HCT116 (cell line): ENCODE measurements at regions not wholly inside any gene's neighbourhood (a gene's known extent, or its start where the extent isn't known, plus 50 kb on each side); places are given as distances from the start of the nearest gene placed in this dataset.
"Not testable (repeated sequence)": the region's sequence is repeated elsewhere in the genome, so short reads cannot be mapped to it uniquely, and the experiment has no call there.

Experiments used
- ATAC-seq: fragments of 200-7000 bp; cut with Tn5 transposase; 2 replicates; pipeline ENCODE4 v1.9.1; 2020; ENCODE audit warnings: mild to moderate bottlenecking, moderate library complexity
- BruUV-seq: library from RNA; stranded (reverse); fragments of 400-500 nt; replicated peaks from 2 replicates; lab custom pipeline; 2021; lab: Mats Ljungman, UMichigan
- CTCF ChIA-PET: fragments of 300-600 bp; sonication (Branson Sonifier 250); formaldehyde crosslinking; loops from one replicate; lab custom pipeline; 2021; ENCODE audit warnings: antibody characterized with exemption; lab: Charles Lee
- POLR2A ChIA-PET: fragments of 300-600, 350-600 bp; sonication (Branson Sonifier 250); formaldehyde crosslinking; loops from one replicate; lab custom pipeline; 2021; ENCODE audit warnings: antibody characterized with exemption; lab: Charles Lee
- RAD21 ChIA-PET, 2 experiments: fragments of 300-600 bp; sonication (Branson Sonifier 250); formaldehyde crosslinking; loops; one replicate each; lab custom pipeline; 2023; ENCODE audit warnings: low total read pairs in 2 of 2; ENCODE audit not compliant: uncharacterized antibody in 2 of 2, unreplicated experiment in 2 of 2, low non-redundant PET in 1 of 2; lab: Charles Lee
- DNase-seq: peaks from one replicate; pipeline ENCODE4 v3.0.0-alpha.2; 2010; ENCODE audit warnings: low read depth, low spot score
- H2AFZ ChIP-seq: fragments of 200-600 bp; shearing (Covaris generic), sonication (generic); 2 replicates; pipeline ENCODE4 v1.6.1; 2017; ENCODE audit warnings: low read depth, mixed run types, mixed read lengths, antibody characterized with exemption, low read length; ENCODE audit not compliant: poor library complexity, severe bottlenecking
- H3K27ac ChIP-seq: 2 replicates; pipeline ENCODE4 v1.5.1; 2012; ENCODE audit warnings: low read depth, low read length
- H3K27me3 ChIP-seq: fragments of 200-600 bp; sonication (generic); 2 replicates; pipeline ENCODE4 v1.6.1; 2016; ENCODE audit warnings: mixed run types, low read length, mixed read lengths; ENCODE audit not compliant: insufficient read depth
- H3K36me3 ChIP-seq, 2 experiments: fragments of 200-500 bp in 1 of 2; fragments of 200-600 bp in 1 of 2; sonication (Bioruptor generic) in 1 of 2; sonication (generic) in 1 of 2; 2 replicates each; pipeline versions ENCODE4 v1.5.1 to v1.6.1; 2014 to 2016; ENCODE audit warnings: low read length in 2 of 2, inconsistent platforms in 1 of 2, mixed read lengths in 1 of 2, mixed run types in 1 of 2; ENCODE audit not compliant: insufficient read depth in 2 of 2, control insufficient read depth in 1 of 2
- H3K4me1 ChIP-seq, 2 experiments: fragments of 200-600 bp in 1 of 2; sonication (generic) in 1 of 2; 2 replicates each; pipeline versions ENCODE4 v1.5.1 to v1.6.1; 2012 to 2017; ENCODE audit warnings: low read length in 2 of 2, inconsistent platforms in 1 of 2, mild to moderate bottlenecking in 1 of 2, mixed read lengths in 1 of 2, mixed run types in 1 of 2, moderate library complexity in 1 of 2; ENCODE audit not compliant: insufficient read depth in 2 of 2, control insufficient read depth in 1 of 2
- H3K4me2 ChIP-seq: fragments of 200-600 bp; sonication (generic); 2 replicates; pipeline ENCODE4 v1.6.1; 2017; ENCODE audit warnings: mixed run types, low read length, mixed read lengths
- H3K4me3 ChIP-seq, 2 experiments: fragments of 200-600 bp in 1 of 2; sonication (generic) in 1 of 2; replicated peaks in 1 of 2; 2 replicates each; pipeline ENCODE4 v1.5.1; 2011 to 2016; ENCODE audit warnings: low read length in 2 of 2, control low read depth in 1 of 2, low read depth in 1 of 2, mild to moderate bottlenecking in 1 of 2, mixed read lengths in 1 of 2, mixed run types in 1 of 2
- H3K79me2 ChIP-seq: fragments of 200-600 bp; sonication (generic); 2 replicates; pipeline ENCODE4 v1.6.1; 2017; ENCODE audit warnings: mild to moderate bottlenecking, mixed run types, low read length, moderate library complexity, mixed read lengths; ENCODE audit not compliant: insufficient read depth
- H3K9ac ChIP-seq: fragments of 200-600 bp; sonication (generic); 2 replicates; pipeline ENCODE4 v1.6.1; 2016; ENCODE audit warnings: low read length, mixed read lengths
- H3K9me2 ChIP-seq: fragments of 200-600 bp; sonication (generic), shearing (Covaris generic); 2 replicates; pipeline ENCODE4 v1.6.1; 2017; ENCODE audit warnings: mixed run types, mild to moderate bottlenecking, moderate library complexity; ENCODE audit not compliant: insufficient read depth
- H3K9me3 ChIP-seq, 2 experiments: fragments of 200-500 bp in 1 of 2; fragments of 200-600 bp in 1 of 2; sonication (Bioruptor generic) in 1 of 2; sonication (generic) in 1 of 2; 2 replicates each; pipeline ENCODE4 v1.6.1; 2014 to 2017; ENCODE audit warnings: low read length in 2 of 2, mixed read lengths in 2 of 2, inconsistent platforms in 1 of 2, low read depth in 1 of 2, mild to moderate bottlenecking in 1 of 2, mixed run types in 1 of 2, moderate library complexity in 1 of 2; ENCODE audit not compliant: control insufficient read depth in 1 of 2, insufficient read depth in 1 of 2
- H4K20me1 ChIP-seq: fragments of 200-600 bp; sonication (generic), shearing (Covaris generic); 2 replicates; pipeline ENCODE4 v1.6.1; 2017; ENCODE audit warnings: mixed run types, mild to moderate bottlenecking, moderate library complexity; ENCODE audit not compliant: insufficient read depth
- ATF3 ChIP-seq: IDR thresholded peaks from 2 replicates; pipeline ENCODE4 v1.6.1; 2012
- CEBPB ChIP-seq: IDR thresholded peaks from 2 replicates; pipeline ENCODE4 v1.6.1; 2012; ENCODE audit warnings: low read depth
- EZH2phosphoT487 ChIP-seq: fragments of 200-600 bp; IDR thresholded peaks from 2 replicates; pipeline ENCODE4 v1.6.1; 2018; ENCODE audit warnings: antibody characterized with exemption, borderline replicate concordance
- POLR2A ChIP-seq: IDR thresholded peaks from 2 replicates; pipeline ENCODE4 v1.7.0; 2011; ENCODE audit warnings: borderline replicate concordance; ENCODE audit not compliant: insufficient read depth, insufficient read length; ENCODE audit errors: extremely low read depth
- RAD21 ChIP-seq: IDR thresholded peaks from 2 replicates; pipeline ENCODE4 v1.6.1; 2012; ENCODE audit warnings: low read depth, mild to moderate bottlenecking
- SIN3A ChIP-seq: IDR thresholded peaks from 2 replicates; pipeline ENCODE4 v1.6.1; 2012; ENCODE audit warnings: low read depth
- SP1 ChIP-seq: IDR thresholded peaks from 2 replicates; pipeline ENCODE4 v1.6.1; 2012; ENCODE audit warnings: low read depth
- SRF ChIP-seq: IDR thresholded peaks from 2 replicates; pipeline ENCODE4 v1.6.1; 2012; ENCODE audit warnings: low read depth
- TCF7L2 ChIP-seq: IDR thresholded peaks from 2 replicates; pipeline ENCODE4 v1.7.0; 2011; ENCODE audit warnings: borderline replicate concordance, inconsistent platforms; ENCODE audit not compliant: insufficient read depth, insufficient read length; ENCODE audit errors: extremely low read depth
- YY1 ChIP-seq: IDR thresholded peaks from 2 replicates; pipeline ENCODE4 v1.6.1; 2011; ENCODE audit warnings: low read length, low read depth, moderate library complexity, mild to moderate bottlenecking; ENCODE audit not compliant: insufficient replicate concordance; ENCODE audit errors: extremely low read depth
- intact Hi-C: fragments of 100-400 bp; cut with micrococcal nuclease; formaldehyde crosslinking; loops from 2 replicates; pipeline ENCODE4 v1.10.0; 2022
- TF ChIP-seq, protein P1 (sequence below): IDR thresholded peaks from 2 replicates; pipeline ENCODE4 v1.6.1; 2011; ENCODE audit warnings: mild to moderate bottlenecking, low read length, moderate library complexity; ENCODE audit not compliant: insufficient replicate concordance; ENCODE audit errors: extremely low read depth

- intact Hi-C loops: no loop called here
- ATAC-seq (peak; percentile 38; the same call in 1 of the 2 replicates), DNase-seq (no peak)
- H3K27ac ChIP-seq: no peak overlapping the region
- no peaks in the 10 kb centered on the region for H3K27me3 ChIP-seq
- no peak overlapping the region for H3K9ac ChIP-seq
- H3K4me1 ChIP-seq: 0 out of 4 replicates have a peak, but pooled peaks cover 0 to 3% of the 10 kb centered on the region in 2 experiments
- H4K20me1 ChIP-seq: no peaks in the 10 kb centered on the region
- H2AFZ ChIP-seq: no peak overlapping the region
- no peaks in the 10 kb centered on the region for H3K9me3 ChIP-seq
- BruUV-seq: no TSS peak
- TF ChIP-seq RAD21 (no peak), POLR2A (no peak), EZH2phosphoT487 (no peak), YY1 (no peak), SIN3A (no peak), CEBPB (no peak), SRF (no peak), SP1 (no peak), TCF7L2 (no peak), ATF3 (no peak)
- TF ChIP-seq, protein P1, sequence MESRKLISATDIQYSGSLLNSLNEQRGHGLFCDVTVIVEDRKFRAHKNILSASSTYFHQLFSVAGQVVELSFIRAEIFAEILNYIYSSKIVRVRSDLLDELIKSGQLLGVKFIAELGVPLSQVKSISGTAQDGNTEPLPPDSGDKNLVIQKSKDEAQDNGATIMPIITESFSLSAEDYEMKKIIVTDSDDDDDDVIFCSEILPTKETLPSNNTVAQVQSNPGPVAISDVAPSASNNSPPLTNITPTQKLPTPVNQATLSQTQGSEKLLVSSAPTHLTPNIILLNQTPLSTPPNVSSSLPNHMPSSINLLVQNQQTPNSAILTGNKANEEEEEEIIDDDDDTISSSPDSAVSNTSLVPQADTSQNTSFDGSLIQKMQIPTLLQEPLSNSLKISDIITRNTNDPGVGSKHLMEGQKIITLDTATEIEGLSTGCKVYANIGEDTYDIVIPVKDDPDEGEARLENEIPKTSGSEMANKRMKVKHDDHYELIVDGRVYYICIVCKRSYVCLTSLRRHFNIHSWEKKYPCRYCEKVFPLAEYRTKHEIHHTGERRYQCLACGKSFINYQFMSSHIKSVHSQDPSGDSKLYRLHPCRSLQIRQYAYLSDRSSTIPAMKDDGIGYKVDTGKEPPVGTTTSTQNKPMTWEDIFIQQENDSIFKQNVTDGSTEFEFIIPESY: no peak
- POLR2A ChIA-PET: no interaction called here
- no peaks in the 10 kb centered on the region for H3K36me3 ChIP-seq
- no peak overlapping the region for H3K4me3 ChIP-seq
- CTCF ChIA-PET: no interaction called here
- H3K9me2 ChIP-seq: no peaks in the 10 kb centered on the region
- no peak overlapping the region for H3K4me2 ChIP-seq
- H3K79me2 ChIP-seq: no peaks in the 10 kb centered on the region
- RAD21 ChIA-PET: no interaction called here
These were observed 136.5 kb upstream of the HNRNPU start for GRCh38 chr1:245000872-245001188.

DNA sequence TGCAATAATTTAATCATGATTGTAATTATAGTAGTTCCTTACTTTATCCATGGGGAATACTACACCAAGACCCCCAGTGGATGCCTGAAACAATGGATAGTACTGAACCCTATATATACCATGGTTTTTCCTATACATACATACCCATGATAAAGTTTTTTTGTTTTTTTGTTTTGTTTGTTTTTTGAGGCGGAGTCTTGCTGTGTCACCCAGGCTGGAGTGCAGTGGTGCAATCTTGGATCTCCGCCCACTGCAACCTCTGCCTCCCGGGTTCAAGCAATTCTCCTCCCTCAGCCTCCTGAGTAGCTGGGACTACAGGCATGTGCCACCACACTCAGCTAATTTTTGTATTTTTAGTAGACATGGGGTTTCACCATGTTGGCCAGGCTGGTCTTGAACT is 135.3 kb upstream of the HNRNPU start:
- H3K4me2 ChIP-seq, H3K9me2 ChIP-seq, BruUV-seq, RAD21 ChIA-PET, H3K27me3 ChIP-seq, H3K36me3 ChIP-seq, H3K4me3 ChIP-seq, H3K27ac ChIP-seq, H4K20me1 ChIP-seq, ATAC-seq, H2AFZ ChIP-seq, POLR2A ChIA-PET, DNase-seq, intact Hi-C loops, H3K4me1 ChIP-seq, H3K9ac ChIP-seq, H3K9me3 ChIP-seq, CTCF ChIA-PET, H3K79me2 ChIP-seq: not testable (repeated sequence)
